GM19467 (cell line): ENCODE measurements at regions not wholly inside any gene's neighbourhood (a gene's known extent, or its start where the extent isn't known, plus 50 kb on each side); places are given as distances from the start of the nearest gene placed in this dataset.
"Not testable (repeated sequence)": the region's sequence is repeated elsewhere in the genome, so short reads cannot be mapped to it uniquely, and the experiment has no call there.

Source experiments
- ATAC-seq: cut with Tn5 transposase; IDR thresholded peaks from one replicate; pipeline ENCODE4 v1.9.1; 2021; ENCODE audit warnings: mild to moderate bottlenecking, moderate library complexity; ENCODE audit not compliant: unreplicated experiment

DNA sequence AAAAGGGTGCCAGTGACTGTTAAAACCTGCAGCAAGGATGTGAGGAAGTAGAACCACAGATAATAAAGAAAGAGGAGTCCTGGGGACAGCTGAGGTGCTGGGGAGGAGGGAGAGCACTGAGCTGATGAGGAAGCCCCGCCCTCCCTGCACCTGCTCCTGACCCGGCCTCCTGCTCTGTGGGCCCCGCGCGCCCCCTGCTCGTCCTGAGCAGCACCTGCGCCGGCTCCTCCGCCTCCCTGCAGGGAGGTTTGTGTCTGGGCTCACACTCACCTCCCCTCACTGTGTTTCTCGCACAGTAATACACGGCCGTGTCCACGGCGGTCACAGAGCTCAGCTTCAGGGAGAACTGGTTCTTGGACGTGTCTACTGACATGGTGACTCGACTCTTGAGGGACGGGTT, 797.6 kb downstream of the TMEM121 start:
- not testable (repeated sequence) for ATAC-seq

DNA sequence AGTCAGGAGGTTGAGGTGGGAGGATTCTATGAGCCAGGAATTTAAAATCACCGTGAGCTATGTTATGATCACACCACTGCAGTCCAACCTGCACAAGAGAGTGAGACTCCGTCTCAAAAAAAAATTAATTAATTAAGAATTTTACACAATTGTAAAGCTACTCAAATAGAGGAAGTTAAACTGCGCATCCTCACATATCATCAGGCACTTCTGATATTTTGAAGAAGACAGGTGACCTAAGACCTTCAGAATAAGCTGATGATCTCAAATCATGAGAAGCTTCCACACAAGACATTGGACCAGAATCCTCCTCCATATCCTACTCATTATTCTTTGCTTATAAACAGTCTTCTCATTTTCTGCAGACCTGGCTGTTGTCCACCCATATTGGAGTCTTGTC, 800.9 kb downstream of the TMEM121 start:
- no peak for ATAC-seq

DNA sequence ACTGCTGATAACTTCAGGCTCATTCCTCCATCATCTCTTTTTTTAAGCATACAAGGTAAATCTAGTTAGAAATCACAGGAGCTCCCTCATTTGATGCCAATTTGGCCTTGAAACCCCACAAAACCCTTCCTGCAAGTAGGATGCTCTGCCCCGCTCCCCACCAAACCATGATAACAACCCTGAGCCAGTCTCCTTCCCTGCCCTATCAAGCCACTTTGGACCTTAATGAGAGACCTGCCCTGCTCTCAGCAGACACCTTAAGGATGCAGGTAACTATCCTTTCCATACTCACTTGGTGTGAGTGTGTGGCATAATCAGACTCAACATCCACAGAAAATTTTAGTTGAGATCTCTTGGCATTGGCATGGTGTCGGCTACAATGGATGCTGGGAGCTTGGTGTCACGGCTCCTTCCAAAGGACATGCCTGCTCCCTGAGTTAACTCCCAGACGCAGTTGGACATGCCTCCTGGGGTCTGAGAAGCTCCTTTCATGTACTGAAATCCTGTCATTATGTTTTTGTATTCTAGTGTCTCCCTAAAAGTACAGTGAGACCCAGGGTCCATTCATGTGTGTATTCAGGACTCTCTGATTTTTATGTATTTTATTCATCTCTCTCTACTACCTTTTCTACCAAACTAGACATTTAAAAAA, 801.4 kb downstream of the TMEM121 start:
- ATAC-seq: not testable (repeated sequence)

DNA sequence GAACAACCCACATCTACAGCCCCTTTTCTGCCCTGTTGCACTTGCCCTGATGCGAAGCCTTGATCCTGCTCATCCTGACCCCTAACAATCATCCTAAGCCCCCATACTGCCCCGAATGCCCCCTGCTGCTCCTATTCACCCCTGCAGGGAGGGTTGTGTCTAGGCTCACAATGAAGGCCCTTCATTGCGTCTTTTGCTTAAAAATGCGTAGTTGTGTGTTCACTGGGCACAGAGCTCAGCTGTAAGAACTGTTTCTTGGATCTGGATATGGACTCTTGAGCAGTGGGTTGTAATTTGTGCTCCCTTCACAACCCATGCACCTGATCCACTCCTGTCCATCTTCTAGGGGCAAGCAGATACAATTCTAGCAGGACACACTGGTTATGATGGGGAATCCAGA, 802.9 kb downstream of the TMEM121 start:
- not testable (repeated sequence) for ATAC-seq

DNA sequence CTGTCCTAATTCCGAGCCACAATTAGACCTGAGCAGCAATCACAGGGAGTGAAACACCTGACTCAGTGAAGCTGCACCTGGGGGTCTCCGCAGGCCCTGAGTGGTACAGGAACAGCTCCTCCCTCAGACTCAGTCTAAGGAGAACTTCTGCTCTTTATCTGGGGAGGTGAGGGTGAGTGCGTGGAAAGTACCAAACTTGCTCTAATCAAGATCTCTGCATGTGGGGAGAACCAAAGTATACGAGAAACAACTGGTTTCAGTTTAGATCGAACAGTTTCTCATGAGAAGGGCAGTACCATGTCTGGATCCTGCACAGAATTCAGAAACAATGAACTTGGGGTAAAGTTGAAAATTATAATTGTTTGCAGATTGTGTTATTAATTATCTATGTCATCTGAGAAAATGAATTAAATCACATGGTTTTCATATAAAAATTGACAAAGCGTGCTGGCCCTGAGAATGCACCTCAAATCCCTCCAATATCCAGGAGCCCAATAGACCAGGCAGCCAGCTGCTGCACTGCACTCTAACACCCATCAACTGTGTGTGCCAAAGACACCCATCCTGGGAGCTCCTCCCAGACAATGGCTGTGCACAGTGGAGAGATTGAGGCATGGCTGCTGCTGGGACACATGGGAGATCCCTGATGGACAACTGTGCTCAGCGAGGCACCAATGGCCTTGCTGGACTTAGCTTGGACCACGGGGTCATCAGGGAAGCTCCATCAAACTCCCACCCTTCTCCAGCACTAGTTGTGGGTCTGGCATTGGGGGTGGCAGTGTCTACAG, 803.8 kb downstream of the TMEM121 start:
- not testable (repeated sequence) for ATAC-seq

DNA sequence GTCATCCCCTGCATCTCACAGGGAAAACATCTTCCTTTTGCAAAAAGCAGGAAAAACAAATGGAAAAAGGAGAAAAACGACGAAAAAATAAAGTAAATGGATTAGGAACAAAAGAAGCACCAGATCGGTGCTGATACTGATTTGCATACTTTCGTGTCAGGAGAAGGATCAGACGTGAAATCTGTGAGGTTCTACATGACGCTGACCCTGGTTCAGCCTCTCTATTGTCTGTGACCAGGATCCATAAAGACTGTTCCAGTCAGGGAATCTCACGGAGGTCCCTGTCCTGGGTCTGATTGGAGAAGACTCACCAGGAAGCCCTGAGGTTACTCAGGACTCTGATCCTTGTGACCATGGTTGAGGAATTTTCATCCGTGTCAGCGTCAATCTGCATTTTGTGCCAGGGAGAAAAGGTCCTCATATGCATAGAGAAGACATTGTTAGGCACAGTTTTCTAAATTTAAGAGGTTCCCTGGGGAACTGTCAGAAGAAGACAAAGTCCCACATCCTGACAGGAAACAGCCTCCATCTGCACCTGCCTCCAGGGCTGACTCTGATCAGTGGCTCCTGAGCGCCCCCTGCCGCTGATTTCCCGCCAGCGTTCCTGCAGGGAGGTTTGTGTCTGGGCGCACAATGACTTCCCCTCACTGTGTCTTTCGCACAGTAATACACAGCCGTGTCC, 808.2 kb downstream of the TMEM121 start:
- not testable (repeated sequence) for ATAC-seq

DNA sequence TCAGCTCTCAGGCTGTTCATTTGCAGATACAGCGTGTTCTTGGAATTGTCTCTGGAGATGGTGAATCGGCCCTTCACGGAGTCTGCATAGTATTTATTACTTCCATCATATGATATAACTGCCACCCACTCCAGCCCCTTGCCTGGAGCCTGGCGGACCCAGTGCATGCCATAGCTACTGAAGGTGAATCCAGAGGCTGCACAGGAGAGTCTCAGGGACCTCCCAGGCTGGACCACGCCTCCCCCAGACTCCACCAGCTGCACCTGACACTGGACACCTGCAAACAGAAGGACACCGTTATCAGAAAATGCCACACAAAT, 808.7 kb downstream of the TMEM121 start:
- ATAC-seq: not testable (repeated sequence)

DNA sequence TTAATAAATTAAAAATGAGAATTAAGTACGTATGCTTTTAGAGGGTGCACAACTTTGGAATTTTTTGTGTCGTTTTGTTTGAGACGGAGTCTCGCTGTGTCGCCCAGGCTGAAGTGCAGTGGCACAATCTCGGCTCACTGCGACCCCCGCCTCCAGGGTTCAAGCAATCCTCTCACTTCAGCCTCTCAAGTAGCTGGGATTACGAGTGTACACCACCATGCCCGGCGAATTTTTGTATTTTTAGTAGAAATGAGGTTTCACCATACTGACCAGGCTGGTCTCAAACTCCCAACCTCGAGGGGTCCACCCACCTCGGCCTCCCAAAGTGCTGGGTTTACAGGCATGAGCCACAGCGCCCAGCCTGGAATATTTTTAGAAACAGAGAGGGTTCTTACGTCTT, 812.4 kb downstream of the TMEM121 start:
- not testable (repeated sequence) for ATAC-seq

DNA sequence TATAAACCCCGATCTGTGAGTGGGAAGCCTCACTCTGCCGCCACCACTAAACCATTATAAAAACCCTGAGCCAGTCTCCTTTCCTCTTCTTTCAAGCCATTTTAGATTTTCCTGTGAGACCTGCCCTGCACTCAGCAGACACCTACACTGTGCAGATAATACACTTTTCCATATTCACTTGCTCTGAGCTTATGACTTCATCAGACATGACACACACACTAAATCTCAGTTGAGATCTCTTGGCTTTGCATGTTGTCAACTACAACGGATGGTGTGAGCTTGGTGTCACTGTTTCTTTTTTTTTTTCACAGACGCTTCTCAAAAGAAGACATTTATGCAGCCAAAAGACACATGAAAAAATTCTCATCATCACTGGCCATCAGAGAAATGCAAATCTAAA, 814.3 kb downstream of the TMEM121 start:
- ATAC-seq: not testable (repeated sequence)

DNA sequence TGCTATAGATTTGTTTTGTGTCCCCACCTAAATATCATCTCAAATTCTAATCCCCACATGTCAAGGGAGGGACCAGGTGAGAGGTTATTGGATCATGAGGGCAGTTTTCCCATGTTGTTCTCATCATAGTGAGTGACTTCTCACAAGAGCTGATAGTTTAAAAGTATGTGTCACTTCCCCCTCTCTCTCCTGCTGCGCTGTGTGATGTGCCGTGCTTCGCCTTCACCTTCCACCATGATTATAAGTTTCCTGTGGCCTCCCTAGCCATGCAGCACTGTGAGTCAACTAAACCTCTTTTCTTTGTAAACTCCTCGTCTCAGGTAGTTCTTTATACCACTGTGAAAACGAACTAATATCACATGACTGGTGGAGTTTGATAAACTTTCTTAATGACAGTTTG, 814.8 kb downstream of the TMEM121 start:
- not testable (repeated sequence) for ATAC-seq

DNA sequence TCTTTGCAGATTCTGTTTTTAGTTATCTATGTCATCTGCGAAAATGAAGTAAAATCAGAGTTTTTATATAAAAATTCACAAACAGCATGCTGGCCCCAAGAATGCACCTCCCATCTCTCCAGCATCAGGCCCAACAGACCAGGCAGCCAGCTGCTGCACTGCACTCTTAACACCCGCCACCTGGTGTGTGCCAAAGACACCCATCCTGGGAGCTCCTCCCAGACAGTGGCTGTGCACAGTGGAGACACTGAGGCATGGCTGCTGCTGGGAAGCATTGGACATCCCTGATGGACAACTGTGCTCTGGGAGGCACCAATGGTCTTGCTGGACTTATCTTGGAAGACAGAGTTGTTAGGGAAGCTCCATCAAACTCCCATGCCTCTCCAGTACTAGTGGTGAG, 817.2 kb downstream of the TMEM121 start:
- no peak for ATAC-seq

DNA sequence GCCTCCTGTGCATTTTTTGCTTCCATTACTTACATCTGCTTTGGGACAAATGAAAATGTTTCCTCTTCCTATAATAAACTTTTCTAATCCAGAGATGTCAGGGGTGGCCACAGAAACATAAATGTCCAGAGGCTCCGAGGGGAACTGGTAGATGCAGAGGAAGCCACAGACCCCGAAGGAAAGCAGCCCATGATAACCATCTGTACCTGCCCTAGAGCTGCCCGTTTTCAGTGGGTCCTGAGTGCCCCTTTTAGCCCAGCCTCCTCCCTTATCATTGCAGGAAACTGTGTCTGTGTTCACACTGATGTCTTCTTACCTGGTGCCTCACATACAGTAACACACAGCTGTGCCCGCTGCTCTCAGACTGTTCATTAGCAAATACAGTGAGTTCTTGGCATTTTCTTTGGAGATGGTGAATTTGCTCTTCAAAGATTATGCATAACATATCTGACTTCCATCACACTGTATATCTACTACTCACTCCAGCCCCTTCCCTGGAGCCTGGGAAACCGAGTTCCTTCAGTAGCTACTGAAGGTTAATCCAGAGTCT, 817.8 kb downstream of the TMEM121 start:
- ATAC-seq: not testable (repeated sequence)

DNA sequence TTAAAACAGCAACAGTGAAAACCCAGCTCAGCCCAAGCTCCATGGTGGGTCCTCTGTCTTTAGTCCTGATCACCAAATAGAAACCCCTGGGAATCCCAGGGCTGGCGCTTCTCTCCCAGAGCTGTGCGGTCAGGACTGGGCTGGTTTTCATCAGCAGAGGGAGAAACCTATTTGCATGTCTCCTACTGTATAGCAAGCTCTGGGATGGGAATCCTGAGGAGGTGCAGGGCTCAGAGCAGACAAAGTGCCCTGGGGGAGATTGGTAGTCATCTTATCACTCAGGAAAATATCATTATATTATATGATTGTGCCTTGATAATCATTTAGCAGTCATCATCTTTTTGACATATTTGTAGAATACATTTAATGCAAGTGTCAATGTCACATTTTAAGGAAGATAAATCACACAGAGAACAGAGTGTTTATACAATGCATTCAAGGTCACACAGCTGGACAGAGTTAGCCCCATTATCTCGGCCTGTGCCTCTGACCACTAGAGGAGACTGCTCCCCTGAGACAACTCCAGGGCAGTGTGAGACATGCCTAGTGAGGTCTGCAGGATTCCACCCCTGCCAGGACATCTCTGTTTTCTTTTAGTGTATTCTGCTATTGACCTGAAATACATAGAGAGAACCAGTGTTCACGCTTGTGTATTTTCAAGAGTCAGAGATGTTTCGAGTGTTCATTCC, 818.6 kb downstream of the TMEM121 start:
- ATAC-seq: not testable (repeated sequence)

DNA sequence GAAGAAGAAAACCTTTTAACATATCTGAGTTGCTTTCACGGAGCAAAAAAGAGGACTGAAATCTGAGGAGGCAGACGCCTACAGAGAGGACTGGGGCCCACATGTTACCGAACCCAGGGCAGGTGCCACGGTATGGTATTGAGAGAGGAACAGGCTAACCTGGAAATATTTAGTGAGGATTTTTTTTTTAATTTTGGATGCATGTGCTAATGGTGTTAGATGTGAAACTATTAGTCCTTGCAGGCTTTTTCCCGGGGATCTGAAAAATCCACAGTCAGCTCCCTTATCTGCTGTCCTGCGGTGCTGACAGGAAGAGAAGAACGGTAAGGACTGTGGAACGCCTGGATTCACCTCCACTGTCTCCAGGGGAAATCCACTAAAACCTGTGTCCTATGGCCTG, 819.7 kb downstream of the TMEM121 start:
- ATAC-seq: no peak

DNA sequence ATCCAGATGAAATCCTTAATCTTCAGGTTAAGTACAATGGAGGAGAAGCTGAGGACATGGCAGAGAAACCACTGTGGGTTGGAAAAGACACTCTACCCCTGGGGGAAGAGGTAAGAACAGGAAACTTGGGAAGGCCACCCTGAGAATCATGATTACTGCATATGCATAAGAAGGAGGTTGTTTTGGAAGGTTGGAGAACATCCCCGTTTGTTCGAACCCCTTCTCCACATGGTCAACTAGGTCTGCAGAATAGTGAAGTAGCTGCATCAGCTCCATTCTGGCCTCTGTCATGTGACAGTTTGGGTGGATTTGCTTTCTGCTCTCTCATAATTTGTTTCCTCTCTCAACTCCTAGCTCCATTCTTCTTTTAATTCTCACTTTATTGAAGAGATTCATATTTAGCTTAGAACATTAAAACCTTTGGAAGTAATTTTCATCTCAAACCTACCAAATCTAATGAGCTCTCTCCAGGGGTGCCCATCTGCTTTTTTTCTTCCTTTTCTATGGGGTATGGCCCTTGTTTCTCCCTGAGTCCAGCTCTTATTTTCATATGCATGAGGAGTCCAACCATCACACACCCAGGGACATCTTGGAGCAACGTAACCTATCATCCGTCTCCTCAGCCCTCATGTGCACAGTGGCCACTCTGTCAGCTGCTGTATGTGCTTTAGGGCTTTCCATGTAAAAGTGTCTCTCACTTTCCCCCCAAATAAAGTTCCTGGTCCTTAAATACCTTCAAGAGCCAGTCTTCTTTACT, 820.3 kb downstream of the TMEM121 start:
- ATAC-seq: no peak

DNA sequence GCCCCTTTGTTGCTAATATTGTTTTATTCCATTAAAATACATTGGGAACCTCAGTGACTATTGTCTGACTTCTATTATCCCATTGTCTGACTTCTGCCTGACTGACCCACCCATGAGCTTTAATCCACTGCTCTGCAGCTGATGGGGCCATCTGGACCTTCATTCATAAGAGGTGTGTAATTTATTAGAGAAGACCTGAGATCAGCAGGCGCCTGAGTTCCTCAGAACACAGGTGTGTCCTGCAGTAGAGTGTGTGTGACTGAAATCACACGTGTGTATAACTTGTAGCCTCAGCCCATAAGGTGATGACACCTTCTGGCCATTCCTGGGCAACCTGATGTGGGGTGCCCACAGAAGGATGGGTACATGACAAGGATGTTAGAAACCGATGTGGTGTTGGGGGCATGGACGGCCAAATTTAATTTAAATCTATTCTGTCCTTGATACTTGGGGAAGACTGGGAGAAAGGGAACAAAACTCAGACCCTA, 821.0 kb downstream of the TMEM121 start:
- no peak for ATAC-seq

DNA sequence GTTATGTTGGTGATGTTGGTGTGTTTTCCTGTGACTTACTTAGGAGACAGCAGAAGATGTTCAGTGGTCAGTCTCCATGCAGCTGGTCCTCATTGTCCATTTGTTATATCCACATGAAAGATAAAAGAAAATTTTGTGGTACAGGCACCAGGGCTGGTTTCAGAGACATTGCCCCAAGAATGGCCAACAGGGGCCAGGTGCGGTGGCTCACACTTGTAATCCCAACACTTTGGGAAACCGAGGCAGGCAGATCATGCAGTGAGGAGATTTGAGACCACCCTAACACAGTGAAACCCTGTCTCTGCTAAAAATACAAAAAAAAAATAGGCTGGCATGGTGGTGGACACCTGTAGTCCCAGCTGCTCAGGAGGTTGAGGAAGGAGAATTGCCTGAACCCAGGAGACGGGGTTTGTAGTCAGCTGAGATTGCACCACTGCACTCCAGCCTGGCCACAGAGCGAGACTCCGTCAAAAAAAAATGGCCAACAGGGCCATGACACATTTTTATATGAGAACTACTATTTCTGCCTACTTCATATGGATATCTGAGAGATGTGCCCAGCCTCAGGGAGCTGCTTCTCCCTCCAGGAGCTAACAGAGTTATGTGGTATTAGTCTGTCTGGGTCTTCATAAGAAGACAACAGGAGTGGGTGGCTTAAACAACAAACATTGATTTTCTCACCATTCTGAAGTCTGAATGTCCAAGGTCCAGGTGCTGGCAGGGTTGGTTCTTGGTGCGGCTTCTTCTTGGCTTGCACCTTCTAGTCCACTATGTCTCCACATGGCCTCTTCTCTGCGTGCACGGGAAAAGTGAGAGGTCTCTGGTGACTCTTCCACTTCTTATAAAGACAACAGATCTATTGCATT, 821.7 kb downstream of the TMEM121 start:
- no peak for ATAC-seq

DNA sequence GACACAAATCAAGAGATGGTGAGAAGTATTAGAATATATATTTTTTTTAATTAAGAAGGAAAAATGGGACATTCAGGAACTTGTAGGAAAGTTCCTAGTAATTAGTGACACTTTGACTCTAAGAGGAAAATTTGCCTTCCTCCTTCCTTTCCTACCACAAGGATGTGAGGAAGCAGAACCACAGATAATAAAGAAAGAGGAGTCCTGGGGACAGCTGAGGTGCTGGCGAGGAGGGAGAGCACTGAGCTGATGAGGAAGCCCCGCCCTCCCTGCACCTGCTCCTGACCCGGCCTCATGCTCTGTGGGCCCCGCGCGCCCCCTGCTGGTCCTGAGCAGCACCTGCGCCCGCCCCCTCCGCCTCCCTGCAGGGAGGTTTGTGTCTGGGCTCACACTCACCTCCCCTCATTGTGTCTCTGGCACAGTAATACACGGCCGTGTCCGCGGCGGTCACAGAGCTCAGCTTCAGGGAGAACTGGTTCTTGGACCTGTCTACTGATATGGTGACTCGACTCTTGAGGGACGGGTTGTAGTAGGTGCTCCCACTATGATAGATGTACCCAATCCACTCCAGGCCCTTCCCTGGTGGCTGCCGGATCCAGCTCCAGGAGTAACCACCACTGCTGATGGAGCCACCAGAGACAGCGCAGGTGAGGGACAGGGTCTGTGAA, 822.6 kb downstream of the TMEM121 start:
- not testable (repeated sequence) for ATAC-seq
